Glomerular visceral epithelial cell (primary cell): ENCODE measurements at regions not wholly inside any gene's neighbourhood (a gene's known extent, or its start where the extent isn't known, plus 50 kb on each side); places are given as distances from the start of the nearest gene placed in this dataset.
"Not testable (repeated sequence)": the region's sequence is repeated elsewhere in the genome, so short reads cannot be mapped to it uniquely, and the experiment has no call there.

Experiments used
- DNase-seq: peaks from one replicate; pipeline ENCODE4 v3.0.0-alpha.2; 2016; ENCODE audit errors: extremely low spot score

DNA sequence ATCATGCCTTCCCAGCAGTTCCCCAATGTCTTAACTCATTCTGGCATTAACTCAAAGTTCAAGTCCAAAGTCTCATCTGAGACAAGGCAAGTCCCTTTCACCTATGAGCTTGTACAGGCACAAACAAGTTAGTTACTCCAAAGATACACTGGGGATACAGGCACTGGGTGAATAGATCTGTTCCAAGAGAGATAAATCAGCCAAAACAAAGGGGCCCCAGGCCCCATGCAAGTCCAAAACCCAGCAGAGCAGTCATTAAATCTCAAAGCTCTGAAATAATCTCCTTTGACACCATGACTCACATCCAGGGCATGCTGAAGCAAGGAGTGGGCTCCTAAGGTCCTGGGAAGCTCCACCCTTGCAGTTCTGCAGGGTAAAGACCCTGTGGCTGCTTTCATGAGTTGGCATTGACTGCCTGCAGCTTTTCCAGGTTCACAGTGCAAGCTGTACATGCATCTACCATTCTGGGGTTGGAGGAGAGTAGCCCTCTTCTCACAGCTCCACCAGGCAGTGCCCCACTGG is 332.2 kb upstream of the KIF2B start:
- DNase-seq: no peak

DNA sequence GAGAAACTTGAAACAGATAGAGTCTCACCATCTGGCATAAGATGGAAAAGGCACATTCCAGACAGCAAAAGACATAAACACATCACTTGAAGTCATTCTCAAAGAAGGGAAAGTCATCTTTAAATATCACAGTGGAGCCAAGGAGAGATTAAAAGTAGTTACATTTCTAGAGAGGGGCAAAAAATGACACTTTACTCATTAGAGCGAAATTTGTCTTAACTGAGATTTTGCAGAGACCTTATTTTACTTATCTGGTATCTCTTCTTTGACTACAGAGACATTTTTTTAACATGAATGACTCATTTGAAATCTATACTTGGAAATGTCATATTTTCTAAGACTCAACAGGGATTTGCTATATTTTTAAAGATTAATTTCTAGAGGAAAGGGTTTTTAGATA is 339.0 kb upstream of the KIF2B start:
- DNase-seq: no peak

- DNase-seq: no peak
Observed at GRCh38 chr17:53475002-53475401, 347.7 kb upstream of the KIF2B start.

DNA sequence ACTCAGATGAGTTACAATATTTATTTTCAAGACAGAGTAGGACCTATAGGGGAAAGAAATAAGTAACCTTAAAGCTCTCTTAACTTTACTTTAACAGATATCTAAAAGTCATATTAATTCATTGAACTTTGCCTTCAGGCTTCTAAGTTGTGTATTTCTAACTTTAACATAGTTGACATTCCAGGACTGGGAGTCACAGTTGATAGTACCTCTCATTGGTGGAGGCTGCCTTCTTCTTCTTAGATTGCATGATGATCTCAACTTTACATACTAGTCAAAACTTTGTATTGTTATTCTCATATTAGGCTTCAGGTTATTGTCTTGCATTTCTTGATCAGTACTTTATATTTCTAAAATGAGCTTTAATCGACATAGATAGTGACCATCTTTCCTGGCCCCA is 350.1 kb upstream of the KIF2B start:
- peak; percentile 52 for DNase-seq

DNA sequence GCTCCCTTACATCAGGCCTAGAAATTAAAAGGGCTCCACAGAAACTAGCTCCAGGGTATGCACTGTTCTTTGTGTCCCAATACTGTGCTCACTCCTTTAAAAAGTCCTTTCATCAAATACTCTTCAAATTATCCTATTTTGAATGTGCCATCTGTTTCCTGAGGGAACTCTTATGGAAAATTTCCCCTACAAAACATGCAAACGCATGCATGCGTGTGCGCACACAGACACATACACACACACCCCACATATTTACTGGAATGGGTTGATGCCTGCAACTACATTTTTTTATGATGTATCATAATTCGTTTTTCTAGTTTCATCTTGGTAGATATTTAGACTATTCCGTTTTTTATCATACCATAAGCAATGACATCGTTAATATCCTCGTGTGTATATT is 351.2 kb upstream of the KIF2B start:
- no peak for DNase-seq

DNA sequence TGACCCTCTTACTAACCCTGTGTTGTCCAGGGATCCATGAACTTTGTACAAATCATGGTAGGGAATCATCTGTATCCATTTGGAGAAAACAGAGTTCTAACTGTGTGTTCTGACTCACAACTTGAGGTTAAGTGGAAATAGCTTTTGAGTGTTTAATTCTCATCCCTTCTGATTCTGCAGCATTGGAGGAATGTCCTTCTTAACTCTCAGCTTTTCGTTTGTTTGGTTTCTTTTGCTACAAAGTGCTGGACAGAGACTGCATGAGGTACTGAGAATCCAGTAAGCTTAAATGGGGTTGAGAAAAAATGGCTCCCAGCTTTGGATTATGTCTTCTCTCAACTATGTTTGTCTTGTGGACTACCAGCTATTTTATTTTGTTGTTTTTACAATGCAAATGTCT is 352.1 kb upstream of the KIF2B start:
- peak; percentile 39 for DNase-seq

DNA sequence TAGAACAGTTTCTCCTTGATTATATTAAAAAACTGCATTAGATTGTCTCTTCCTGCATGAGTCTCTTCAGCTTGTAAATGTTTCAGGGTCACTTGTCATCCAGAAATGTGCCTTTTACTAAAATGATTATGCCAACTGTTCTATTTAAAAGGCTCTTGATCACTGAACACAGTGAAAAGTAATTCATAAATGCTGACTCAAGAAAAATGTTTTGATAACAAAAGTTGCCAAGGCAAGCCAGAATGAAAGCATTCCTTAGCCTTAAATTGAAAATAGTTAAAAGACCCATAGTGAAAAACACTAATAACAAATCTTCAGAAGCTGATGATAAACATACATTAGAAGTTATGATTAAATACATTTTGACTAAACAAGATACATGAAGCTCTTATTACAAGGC is 356.0 kb upstream of the KIF2B start:
- DNase-seq: no peak

GRCh38 chr17:53464396-53464795 is 358.3 kb upstream of the KIF2B start:
- not testable (repeated sequence) for DNase-seq

DNA sequence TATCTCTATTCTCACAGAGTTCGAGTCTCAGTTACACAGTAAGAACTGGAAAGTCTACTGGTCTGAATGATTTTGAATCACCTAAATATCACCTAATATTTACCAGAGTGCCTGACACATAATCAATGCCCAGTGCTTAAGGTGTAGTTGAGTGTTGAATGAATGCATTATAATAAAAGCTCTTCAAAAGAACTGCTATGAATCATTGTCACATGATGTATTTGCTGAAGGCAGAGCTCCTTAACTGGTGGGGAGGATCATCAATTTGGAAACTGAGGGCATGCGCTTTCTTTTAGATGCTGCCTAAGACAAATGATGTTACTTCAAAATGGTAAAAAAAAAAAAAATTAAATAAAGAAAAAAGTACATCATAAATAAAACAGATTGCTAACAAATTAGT is 359.4 kb upstream of the KIF2B start:
- DNase-seq: no peak

- DNase-seq: peak; percentile 81
Observed at GRCh38 chr17:53462393-53462811, 360.3 kb upstream of the KIF2B start.

DNA sequence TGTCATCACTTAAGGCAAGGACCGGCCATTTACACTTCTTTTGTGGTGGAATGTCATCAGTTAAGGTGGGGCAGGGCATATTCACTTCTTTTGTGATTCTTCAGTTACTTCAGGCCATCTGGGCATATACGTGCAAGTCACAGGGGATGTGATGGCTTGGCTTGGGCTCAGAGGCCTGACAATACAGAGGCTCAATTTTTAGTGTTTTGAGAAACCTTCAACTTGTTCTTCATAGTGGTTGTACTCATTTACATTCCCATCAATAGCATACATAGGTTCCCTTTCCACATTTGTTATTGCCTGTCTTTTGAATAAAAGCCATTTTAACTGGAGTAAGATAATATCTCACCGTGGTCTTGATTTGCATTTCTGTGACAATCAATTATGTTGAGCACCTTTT is 366.8 kb upstream of the KIF2B start:
- DNase-seq: not testable (repeated sequence)

DNA sequence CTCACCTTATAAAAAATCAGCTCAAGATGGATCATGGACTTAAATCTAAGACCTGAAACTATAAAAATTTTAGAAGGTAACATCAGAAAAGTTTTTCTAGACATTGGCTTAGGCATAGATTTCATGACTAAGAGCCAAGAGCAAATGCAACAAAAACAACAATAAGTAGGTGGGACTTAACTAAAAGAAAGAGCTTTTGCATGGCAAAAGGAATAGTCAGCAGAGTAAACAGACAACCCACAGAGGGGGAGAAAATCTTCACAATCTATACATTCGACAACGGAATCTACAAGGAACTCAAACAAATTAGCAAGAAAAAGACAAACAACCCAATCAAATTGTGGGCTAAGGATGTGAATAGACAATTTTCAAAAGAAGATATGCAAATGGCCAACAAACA is 368.4 kb upstream of the KIF2B start:
- no peak for DNase-seq

GRCh38 chr17:53449324-53449723 is 373.4 kb upstream of the KIF2B start:
- no peak for DNase-seq

- DNase-seq: no peak
Observed at GRCh38 chr17:53428913-53429312, 393.8 kb upstream of the KIF2B start.

DNA sequence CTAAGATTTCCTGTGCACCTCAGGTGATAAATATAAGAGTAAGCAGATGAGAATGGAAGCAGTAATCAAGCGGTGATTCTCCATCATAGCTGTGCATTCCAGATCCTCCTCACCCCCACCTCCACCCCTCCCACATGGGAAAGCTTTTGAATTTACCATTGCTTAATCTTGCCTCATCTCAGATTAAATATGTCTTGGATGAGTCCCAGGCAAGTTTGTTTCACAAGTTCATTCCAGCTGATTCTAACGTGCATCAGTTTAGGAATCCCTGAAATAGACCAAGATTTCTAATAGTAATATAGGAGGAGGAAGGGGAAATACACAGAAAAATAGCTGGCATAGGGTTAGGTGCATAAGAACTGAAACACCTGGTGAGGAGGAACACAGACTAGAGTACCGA is 396.2 kb upstream of the KIF2B start:
- no peak for DNase-seq

- no peak for DNase-seq
Observed at GRCh38 chr17:53420035-53420641, 402.6 kb upstream of the KIF2B start.

GRCh38 chr17:53409588-53409987 is 413.1 kb upstream of the KIF2B start:
- no peak for DNase-seq

DNA sequence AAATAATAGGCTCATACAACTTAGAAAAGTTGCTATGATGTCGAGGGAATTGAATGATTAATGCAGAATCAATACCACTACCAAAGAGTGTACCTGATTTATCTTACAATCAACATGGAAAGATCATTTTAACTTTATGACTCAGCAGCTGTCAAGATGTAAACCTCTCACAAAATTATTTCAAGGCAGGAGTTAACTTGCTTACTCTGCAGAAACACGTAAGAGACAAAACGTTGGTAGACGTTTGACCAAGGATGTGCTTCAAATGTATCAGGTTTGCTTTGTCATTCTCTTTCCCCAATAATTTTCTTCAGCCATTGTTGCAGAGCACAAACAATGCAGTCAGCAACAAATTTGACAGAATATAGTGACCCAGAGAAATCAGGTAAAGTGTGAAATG is 415.8 kb upstream of the KIF2B start:
- DNase-seq: no peak

GRCh38 chr17:53391197-53391596 is 431.5 kb upstream of the KIF2B start:
- no peak for DNase-seq

DNA sequence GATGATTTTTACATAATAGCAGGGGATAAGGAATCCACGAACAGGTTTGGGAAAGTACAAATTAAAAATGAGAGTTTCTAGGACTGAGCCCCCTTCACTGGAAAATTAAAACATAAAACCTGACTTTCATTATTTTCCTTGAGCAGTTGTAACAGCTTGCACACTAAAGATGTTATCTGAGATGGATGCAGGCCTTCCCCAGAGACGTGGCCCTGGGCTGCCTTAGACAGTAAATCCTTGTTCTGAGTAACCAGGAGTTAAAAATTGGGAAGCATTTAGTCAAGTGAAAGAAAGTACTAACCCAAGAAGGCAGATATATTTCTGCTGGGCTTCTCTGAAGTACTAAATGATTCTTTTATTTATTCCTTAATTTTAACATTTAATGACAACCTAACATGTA is 432.2 kb upstream of the KIF2B start:
- no peak for DNase-seq

DNA sequence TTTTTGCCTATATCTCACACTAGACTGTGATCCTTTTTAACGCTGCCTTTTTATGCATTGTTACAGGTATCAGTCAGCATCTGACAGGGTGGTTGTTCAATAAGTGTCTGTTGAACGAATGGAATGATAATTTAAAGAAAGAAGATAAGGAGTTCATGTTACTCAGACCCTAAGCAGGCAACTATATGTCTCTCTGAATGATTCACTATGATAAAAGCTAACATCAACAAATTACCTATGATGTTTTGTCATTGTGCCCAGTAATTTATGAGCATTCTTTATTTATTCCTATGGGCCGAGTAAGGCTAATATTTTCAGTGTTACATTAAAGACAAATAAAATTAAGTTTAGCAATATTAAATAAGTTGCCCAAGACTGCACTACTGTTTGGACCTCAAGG is 435.0 kb upstream of the KIF2B start:
- no peak for DNase-seq

DNA sequence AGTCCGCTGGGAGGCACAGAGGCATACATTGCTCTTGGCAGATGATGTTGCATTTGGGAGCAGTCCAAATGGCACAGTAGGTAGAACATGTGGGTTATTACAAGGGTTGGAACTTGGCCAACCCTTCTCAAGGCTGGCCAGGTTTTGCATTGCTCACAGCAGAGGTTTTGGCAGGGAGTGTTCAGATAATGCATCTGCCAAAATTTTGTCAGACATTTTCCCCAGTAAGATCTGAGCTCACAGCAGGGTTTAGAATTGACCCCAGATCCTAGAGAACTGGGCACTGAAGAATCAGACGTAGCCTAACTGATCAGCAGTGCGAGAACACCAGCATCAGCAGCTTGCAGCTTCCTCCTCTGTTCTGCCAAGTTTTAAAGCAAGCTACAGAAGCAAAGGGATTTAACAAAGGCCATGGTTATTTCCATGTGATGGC is 468.8 kb upstream of the KIF2B start:
- peak; percentile 50 for DNase-seq

- DNase-seq: no peak
Observed at GRCh38 chr17:53344778-53345177, 477.9 kb upstream of the KIF2B start.

- peak; percentile 87 for DNase-seq
Observed at GRCh38 chr17:53336281-53336680, 486.4 kb upstream of the KIF2B start.
